ENCODE measurements at regions not wholly inside any gene's neighbourhood (a gene's known extent, or its start where the extent isn't known, plus 50 kb on each side); places are given as distances from the start of the nearest gene placed in this dataset.

GRCh38 chr1:177854951-177855350 is 114.9 kb downstream of the SEC16B start:
- Histone ChIP-seq H3K4me1 (ENCODE audit: control insufficient read depth in 2 of 2, insufficient read depth in 2 of 2, low read length in 2 of 2) (peaks cover 3 to 15% of the 10 kb centered on the region in 2 donors), H3K9me3 (ENCODE audit: control insufficient read depth in 2 of 2, insufficient read depth in 1 of 2, low read length in 1 of 2) (no peaks in the 10 kb centered on the region), H3K27me3 (ENCODE audit: control insufficient read depth in 2 of 2, insufficient read depth in 1 of 2, low read length in 1 of 2) (no peaks in the 10 kb centered on the region), H3K4me3 (ENCODE audit: low read length in 2 of 2) (no peak overlapping the region), H3K36me3 (ENCODE audit: control insufficient read depth in 2 of 2, insufficient read depth in 2 of 2, low read length in 1 of 2) (no peaks in the 10 kb centered on the region), H3K27ac (ENCODE audit: low read depth in 1 of 2, low read length in 1 of 2) (no peak overlapping the region)
- DNase-seq (ENCODE audit: low read depth in 6 of 9, low spot score in 9 of 9): no peak

- H3K27me3 ChIP-seq (ENCODE audit: control insufficient read depth in 2 of 2, insufficient read depth in 1 of 2, low read length in 1 of 2): no peaks in the 10 kb centered on the region
- DNase-seq (ENCODE audit: low read depth in 6 of 9, low spot score in 9 of 9): no peak
- no peaks in the 10 kb centered on the region for H3K36me3 ChIP-seq (ENCODE audit: control insufficient read depth in 2 of 2, insufficient read depth in 2 of 2, low read length in 1 of 2)
- H3K27ac ChIP-seq (ENCODE audit: low read depth in 1 of 2, low read length in 1 of 2): no peak overlapping the region
- H3K4me3 ChIP-seq (ENCODE audit: low read length in 2 of 2): no peak overlapping the region
- no peaks in the 10 kb centered on the region for H3K9me3 ChIP-seq (ENCODE audit: control insufficient read depth in 2 of 2, insufficient read depth in 1 of 2, low read length in 1 of 2)
- 82% methylated on average over 3 of the region's 3 CpGs for WGBS
- no peaks in the 10 kb centered on the region for H3K4me1 ChIP-seq (ENCODE audit: control insufficient read depth in 2 of 2, insufficient read depth in 2 of 2, low read length in 2 of 2)
Observed at GRCh38 chr1:177849579-177850290, 120.1 kb downstream of the SEC16B start.

- Histone ChIP-seq H3K36me3 (ENCODE audit: control insufficient read depth in 2 of 2, insufficient read depth in 2 of 2, low read length in 1 of 2) (no peaks in the 10 kb centered on the region), H3K9me3 (ENCODE audit: control insufficient read depth in 2 of 2, insufficient read depth in 1 of 2, low read length in 1 of 2) (no peaks in the 10 kb centered on the region), H3K4me1 (ENCODE audit: control insufficient read depth in 2 of 2, insufficient read depth in 2 of 2, low read length in 2 of 2) (no peaks in the 10 kb centered on the region), H3K27ac (ENCODE audit: low read depth in 1 of 2, low read length in 1 of 2) (no peak overlapping the region), H3K4me3 (ENCODE audit: low read length in 2 of 2) (no peak overlapping the region), H3K27me3 (ENCODE audit: control insufficient read depth in 2 of 2, insufficient read depth in 1 of 2, low read length in 1 of 2) (no peaks in the 10 kb centered on the region)
- DNase-seq (ENCODE audit: low read depth in 6 of 9, low spot score in 9 of 9): no peak
Observed at GRCh38 chr1:177849130-177849529, 120.7 kb downstream of the SEC16B start.

- no peaks in the 10 kb centered on the region for H3K9me3 ChIP-seq (ENCODE audit: control insufficient read depth in 2 of 2, insufficient read depth in 1 of 2, low read length in 1 of 2)
- no peaks in the 10 kb centered on the region for H3K36me3 ChIP-seq (ENCODE audit: control insufficient read depth in 2 of 2, insufficient read depth in 2 of 2, low read length in 1 of 2)
- no peak for DNase-seq (ENCODE audit: low read depth in 6 of 9, low spot score in 9 of 9)
- 88% methylated on average over 4 of the region's 4 CpGs for WGBS
- no peaks in the 10 kb centered on the region for H3K4me1 ChIP-seq (ENCODE audit: control insufficient read depth in 2 of 2, insufficient read depth in 2 of 2, low read length in 2 of 2)
- no peak overlapping the region for H3K4me3 ChIP-seq (ENCODE audit: low read length in 2 of 2)
- H3K27me3 ChIP-seq (ENCODE audit: control insufficient read depth in 2 of 2, insufficient read depth in 1 of 2, low read length in 1 of 2): no peaks in the 10 kb centered on the region
- no peak overlapping the region for H3K27ac ChIP-seq (ENCODE audit: low read depth in 1 of 2, low read length in 1 of 2)
Observed at GRCh38 chr1:177848577-177848976, 121.3 kb downstream of the SEC16B start.

GRCh38 chr1:177847843-177848242 is 122.0 kb downstream of the SEC16B start:
- 88% methylated on average over 5 of the region's 5 CpGs for WGBS
- Histone ChIP-seq H3K27me3 (ENCODE audit: control insufficient read depth in 2 of 2, insufficient read depth in 1 of 2, low read length in 1 of 2) (no peaks in the 10 kb centered on the region), H3K36me3 (ENCODE audit: control insufficient read depth in 2 of 2, insufficient read depth in 2 of 2, low read length in 1 of 2) (no peaks in the 10 kb centered on the region), H3K4me3 (ENCODE audit: low read length in 2 of 2) (no peak overlapping the region), H3K4me1 (ENCODE audit: control insufficient read depth in 2 of 2, insufficient read depth in 2 of 2, low read length in 2 of 2) (no peaks in the 10 kb centered on the region), H3K9me3 (ENCODE audit: control insufficient read depth in 2 of 2, insufficient read depth in 1 of 2, low read length in 1 of 2) (no peaks in the 10 kb centered on the region), H3K27ac (ENCODE audit: low read depth in 1 of 2, low read length in 1 of 2) (peak overlapping the region in 1 of 2 donors; percentile 20)
- DNase-seq (ENCODE audit: low read depth in 6 of 9, low spot score in 9 of 9): no peak

GRCh38 chr1:177838907-177839485 is 130.9 kb downstream of the SEC16B start:
- H3K4me1 ChIP-seq (ENCODE audit: control insufficient read depth in 2 of 2, insufficient read depth in 2 of 2, low read length in 2 of 2): no peaks in the 10 kb centered on the region
- DNase-seq (ENCODE audit: low read depth in 6 of 9, low spot score in 9 of 9): no peak
- 78% methylated on average over 8 of the region's 8 CpGs for WGBS
- no peaks in the 10 kb centered on the region for H3K36me3 ChIP-seq (ENCODE audit: control insufficient read depth in 2 of 2, insufficient read depth in 2 of 2, low read length in 1 of 2)
- H3K9me3 ChIP-seq (ENCODE audit: control insufficient read depth in 2 of 2, insufficient read depth in 1 of 2, low read length in 1 of 2): no peaks in the 10 kb centered on the region
- no peak overlapping the region for H3K27ac ChIP-seq (ENCODE audit: low read depth in 1 of 2, low read length in 1 of 2)
- no peak overlapping the region for H3K4me3 ChIP-seq (ENCODE audit: low read length in 2 of 2)
- H3K27me3 ChIP-seq (ENCODE audit: control insufficient read depth in 2 of 2, insufficient read depth in 1 of 2, low read length in 1 of 2): no peaks in the 10 kb centered on the region

GRCh38 chr1:177833631-177834030 is 136.2 kb downstream of the SEC16B start:
- Histone ChIP-seq H3K4me1 (ENCODE audit: control insufficient read depth in 2 of 2, insufficient read depth in 2 of 2, low read length in 2 of 2) (no peaks in the 10 kb centered on the region), H3K4me3 (ENCODE audit: low read length in 2 of 2) (no peak overlapping the region), H3K27me3 (ENCODE audit: control insufficient read depth in 2 of 2, insufficient read depth in 1 of 2, low read length in 1 of 2) (no peaks in the 10 kb centered on the region), H3K36me3 (ENCODE audit: control insufficient read depth in 2 of 2, insufficient read depth in 2 of 2, low read length in 1 of 2) (no peaks in the 10 kb centered on the region), H3K27ac (ENCODE audit: low read depth in 1 of 2, low read length in 1 of 2) (no peak overlapping the region), H3K9me3 (ENCODE audit: control insufficient read depth in 2 of 2, insufficient read depth in 1 of 2, low read length in 1 of 2) (no peaks in the 10 kb centered on the region)
- DNase-seq (ENCODE audit: low read depth in 6 of 9, low spot score in 9 of 9): no peak
- WGBS: 63% methylated on average over 3 of the region's 3 CpGs

- Histone ChIP-seq H3K36me3 (ENCODE audit: control insufficient read depth in 2 of 2, insufficient read depth in 2 of 2, low read length in 1 of 2) (no peaks in the 10 kb centered on the region), H3K4me1 (ENCODE audit: control insufficient read depth in 2 of 2, insufficient read depth in 2 of 2, low read length in 2 of 2) (no peaks in the 10 kb centered on the region), H3K27ac (ENCODE audit: low read depth in 1 of 2, low read length in 1 of 2) (no peak overlapping the region), H3K27me3 (ENCODE audit: control insufficient read depth in 2 of 2, insufficient read depth in 1 of 2, low read length in 1 of 2) (no peaks in the 10 kb centered on the region), H3K4me3 (ENCODE audit: low read length in 2 of 2) (no peak overlapping the region), H3K9me3 (ENCODE audit: control insufficient read depth in 2 of 2, insufficient read depth in 1 of 2, low read length in 1 of 2) (no peaks in the 10 kb centered on the region)
- 89% methylated on average over 4 of the region's 4 CpGs for WGBS
- no peak for DNase-seq (ENCODE audit: low read depth in 6 of 9, low spot score in 9 of 9)
Observed at GRCh38 chr1:177830531-177831135, 139.2 kb downstream of the SEC16B start.

GRCh38 chr1:177825276-177825901 is 144.5 kb downstream of the SEC16B start:
- H3K27ac ChIP-seq (ENCODE audit: low read depth in 1 of 2, low read length in 1 of 2): no peak overlapping the region
- no peaks in the 10 kb centered on the region for H3K9me3 ChIP-seq (ENCODE audit: control insufficient read depth in 2 of 2, insufficient read depth in 1 of 2, low read length in 1 of 2)
- no peaks in the 10 kb centered on the region for H3K27me3 ChIP-seq (ENCODE audit: control insufficient read depth in 2 of 2, insufficient read depth in 1 of 2, low read length in 1 of 2)
- H3K4me1 ChIP-seq (ENCODE audit: control insufficient read depth in 2 of 2, insufficient read depth in 2 of 2, low read length in 2 of 2): peaks cover 0 to 7% of the 10 kb centered on the region in 2 donors
- no peak overlapping the region for H3K4me3 ChIP-seq (ENCODE audit: low read length in 2 of 2)
- no peaks in the 10 kb centered on the region for H3K36me3 ChIP-seq (ENCODE audit: control insufficient read depth in 2 of 2, insufficient read depth in 2 of 2, low read length in 1 of 2)
- peak in 5 of 9 donors; percentile 2 to 43 (median 18) for DNase-seq (ENCODE audit: low read depth in 6 of 9, low spot score in 9 of 9)
- WGBS: 30% methylated on average over 6 of the region's 6 CpGs
